ENCODE measurements at regions not wholly inside any gene's neighbourhood (a gene's known extent, or its start where the extent isn't known, plus 50 kb on each side); places are given as distances from the start of the nearest gene placed in this dataset.

DNA sequence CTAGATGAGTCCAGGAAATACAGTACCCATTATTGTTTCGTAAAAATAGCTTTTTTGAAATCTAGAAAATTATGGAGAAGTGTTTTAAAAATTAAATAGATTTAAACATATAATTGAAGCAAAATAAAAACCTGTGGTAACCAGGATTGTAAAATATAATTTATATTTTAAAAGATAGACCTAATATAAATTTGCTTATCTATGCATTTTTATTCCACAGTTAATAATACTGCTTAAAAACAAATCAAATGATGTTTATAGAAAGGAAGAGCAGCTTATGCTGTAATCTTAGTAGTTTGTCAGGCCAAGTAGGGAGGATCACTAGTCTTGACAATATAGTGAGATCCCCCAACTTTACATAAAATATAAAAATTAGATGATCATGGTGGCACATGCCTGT lies 388.9 kb upstream of the CNTNAP5 start:
- Histone ChIP-seq H3K4me1 (ENCODE audit: control insufficient read depth in 1 of 2, insufficient read depth in 1 of 2, low read depth in 1 of 2, low read length in 1 of 2) (no peaks in the 10 kb centered on the region), H3K27ac (no peak overlapping the region), H3K27me3 (no peaks in the 10 kb centered on the region), H3K9me3 (no peaks in the 10 kb centered on the region), H3K4me3 (ENCODE audit: low read depth in 1 of 2, low read length in 1 of 2) (no peak overlapping the region), H3K36me3 (no peaks in the 10 kb centered on the region)
- no peak for TF ChIP-seq CTCF (IDR thresholded peaks at IDR 0.05)

- H3K27me3 ChIP-seq, result no peaks in the 10 kb centered on the region
- no peaks in the 10 kb centered on the region for H3K9me3 ChIP-seq
- H3K27ac ChIP-seq, result no peak overlapping the region
- H3K4me1 ChIP-seq (ENCODE audit: control insufficient read depth in 1 of 2, insufficient read depth in 1 of 2, low read depth in 1 of 2, low read length in 1 of 2), result no peaks in the 10 kb centered on the region
- no peak overlapping the region for H3K4me3 ChIP-seq (ENCODE audit: low read depth in 1 of 2, low read length in 1 of 2)
- H3K36me3 ChIP-seq, result no peaks in the 10 kb centered on the region
- TF ChIP-seq CTCF (IDR thresholded peaks at IDR 0.05), result no peak
These were observed 384.3 kb upstream of the CNTNAP5 start for GRCh38 chr2:123640685-123641335.

- Histone ChIP-seq H3K27ac (no peak overlapping the region), H3K4me3 (ENCODE audit: low read depth in 1 of 2, low read length in 1 of 2) (no peak overlapping the region), H3K9me3 (no peaks in the 10 kb centered on the region), H3K36me3 (no peaks in the 10 kb centered on the region), H3K27me3 (no peaks in the 10 kb centered on the region), H3K4me1 (ENCODE audit: control insufficient read depth in 1 of 2, insufficient read depth in 1 of 2, low read depth in 1 of 2, low read length in 1 of 2) (no peaks in the 10 kb centered on the region)
- no peak for TF ChIP-seq CTCF (IDR thresholded peaks at IDR 0.05)
These were observed 381.0 kb upstream of the CNTNAP5 start for GRCh38 chr2:123644053-123644452.

DNA sequence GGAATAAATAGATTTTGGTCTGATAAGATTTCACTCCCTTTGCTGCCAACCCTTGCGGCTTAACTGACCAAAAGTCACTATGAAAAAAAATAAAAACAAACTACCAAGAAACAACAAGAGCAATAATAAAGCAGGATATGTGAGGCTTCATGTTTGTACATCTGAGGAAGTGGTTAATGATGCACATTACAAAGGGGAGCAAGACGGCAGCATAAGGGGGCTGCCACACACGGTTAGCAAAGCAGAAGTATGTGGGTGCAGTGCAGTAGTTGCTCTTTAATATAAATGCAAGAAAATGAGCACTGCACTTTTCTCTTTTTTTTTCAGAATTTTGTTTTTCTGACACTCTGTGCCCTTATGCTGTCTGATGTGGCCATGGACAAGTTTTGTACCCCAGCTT lies 377.1 kb upstream of the CNTNAP5 start:
- H3K4me3 ChIP-seq (ENCODE audit: low read depth in 1 of 2, low read length in 1 of 2), result no peak overlapping the region
- no peak for TF ChIP-seq CTCF (IDR thresholded peaks at IDR 0.05)
- H3K9me3 ChIP-seq, result no peaks in the 10 kb centered on the region
- no peak overlapping the region for H3K27ac ChIP-seq
- H3K4me1 ChIP-seq (ENCODE audit: control insufficient read depth in 1 of 2, insufficient read depth in 1 of 2, low read depth in 1 of 2, low read length in 1 of 2), result no peaks in the 10 kb centered on the region
- H3K27me3 ChIP-seq, result no peaks in the 10 kb centered on the region
- no peaks in the 10 kb centered on the region for H3K36me3 ChIP-seq

DNA sequence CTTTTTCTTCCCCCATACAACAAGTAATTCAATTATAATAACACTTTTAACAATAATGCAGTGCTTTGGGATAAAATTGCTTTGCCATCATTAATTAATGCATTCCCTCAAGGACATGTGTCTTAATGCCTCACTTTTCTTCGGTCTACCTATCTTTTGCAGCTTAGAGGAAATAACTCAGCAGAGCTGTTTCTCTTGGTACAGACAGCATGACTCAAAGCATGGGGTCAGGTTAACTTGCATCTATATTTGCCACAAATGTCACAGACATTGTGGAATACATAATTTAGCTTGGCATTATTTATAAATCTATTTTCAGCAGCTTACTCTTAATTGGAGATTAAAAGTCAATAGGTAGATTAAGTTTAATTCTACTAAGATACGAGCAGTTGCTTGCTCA lies 376.1 kb upstream of the CNTNAP5 start:
- Histone ChIP-seq H3K36me3 (no peaks in the 10 kb centered on the region), H3K27me3 (no peaks in the 10 kb centered on the region), H3K4me3 (ENCODE audit: low read depth in 1 of 2, low read length in 1 of 2) (no peak overlapping the region), H3K27ac (no peak overlapping the region), H3K9me3 (no peaks in the 10 kb centered on the region), H3K4me1 (ENCODE audit: control insufficient read depth in 1 of 2, insufficient read depth in 1 of 2, low read depth in 1 of 2, low read length in 1 of 2) (no peaks in the 10 kb centered on the region)
- no peak for TF ChIP-seq CTCF (IDR thresholded peaks at IDR 0.05)

DNA sequence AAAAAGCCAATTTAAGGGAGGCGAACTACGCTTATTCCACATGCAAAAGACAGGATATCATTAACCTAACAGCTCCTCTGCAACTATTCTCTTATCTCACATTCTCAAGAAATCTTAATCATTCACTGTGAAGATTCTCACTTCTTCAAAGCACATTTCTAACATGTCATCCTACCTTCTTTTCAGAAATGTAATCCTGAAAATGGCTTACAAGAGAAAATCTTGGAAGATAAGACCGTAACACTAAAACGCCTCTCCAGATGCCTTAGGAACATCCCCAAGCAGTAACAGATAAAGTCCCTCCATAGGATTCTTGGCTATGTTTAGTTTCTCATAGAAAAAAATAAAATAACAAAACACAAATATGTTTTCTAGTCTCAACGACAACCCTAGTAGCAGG lies 373.9 kb upstream of the CNTNAP5 start:
- Histone ChIP-seq H3K4me1 (ENCODE audit: control insufficient read depth in 1 of 2, insufficient read depth in 1 of 2, low read depth in 1 of 2, low read length in 1 of 2) (no peaks in the 10 kb centered on the region), H3K27ac (no peak overlapping the region), H3K4me3 (ENCODE audit: low read depth in 1 of 2, low read length in 1 of 2) (no peak overlapping the region), H3K9me3 (no peaks in the 10 kb centered on the region), H3K27me3 (no peaks in the 10 kb centered on the region), H3K36me3 (no peaks in the 10 kb centered on the region)
- no peak for TF ChIP-seq CTCF (IDR thresholded peaks at IDR 0.05)
